ENCODE measurements at regions not wholly inside any gene's neighbourhood (a gene's known extent, or its start where the extent isn't known, plus 50 kb on each side); places are given as distances from the start of the nearest gene placed in this dataset.
"Not testable (repeated sequence)": the region's sequence is repeated elsewhere in the genome, so short reads cannot be mapped to it uniquely, and the experiment has no call there.

GRCh38 chr3:137304313-137305056 is 346.7 kb downstream of the IL20RB start:
- DNase-seq, result peak in 1 of 2 donors; percentile 0

- no peak for DNase-seq
Measured at GRCh38 chr3:137324114-137324513, 366.3 kb downstream of the IL20RB start.

DNA sequence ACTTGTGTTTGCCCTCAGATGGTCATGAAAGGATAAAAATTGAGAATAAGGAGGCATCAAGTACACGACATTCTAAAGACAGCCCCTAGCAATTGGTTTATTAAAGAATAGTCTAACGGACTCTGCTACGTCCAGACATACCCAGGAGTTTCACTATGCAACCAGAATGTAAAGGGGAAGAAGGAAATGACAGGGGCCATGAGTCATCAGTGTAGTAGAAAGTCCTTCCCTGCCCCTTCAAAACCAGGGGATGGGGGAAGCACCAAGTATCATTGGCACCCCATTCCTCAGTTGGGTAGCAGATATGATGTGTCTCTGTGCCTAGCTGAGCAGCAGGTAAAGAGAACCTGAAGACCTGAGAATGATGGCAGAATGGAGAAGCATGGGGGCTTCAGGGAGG is 367.4 kb downstream of the IL20RB start:
- DNase-seq, result no peak

- no peak for DNase-seq
Measured at GRCh38 chr3:137325934-137326333, 368.2 kb downstream of the IL20RB start.

- no peak for DNase-seq
Measured at GRCh38 chr3:137329594-137329993, 371.8 kb downstream of the IL20RB start.

GRCh38 chr3:137330246-137330645 is 372.5 kb downstream of the IL20RB start:
- no peak for DNase-seq

DNA sequence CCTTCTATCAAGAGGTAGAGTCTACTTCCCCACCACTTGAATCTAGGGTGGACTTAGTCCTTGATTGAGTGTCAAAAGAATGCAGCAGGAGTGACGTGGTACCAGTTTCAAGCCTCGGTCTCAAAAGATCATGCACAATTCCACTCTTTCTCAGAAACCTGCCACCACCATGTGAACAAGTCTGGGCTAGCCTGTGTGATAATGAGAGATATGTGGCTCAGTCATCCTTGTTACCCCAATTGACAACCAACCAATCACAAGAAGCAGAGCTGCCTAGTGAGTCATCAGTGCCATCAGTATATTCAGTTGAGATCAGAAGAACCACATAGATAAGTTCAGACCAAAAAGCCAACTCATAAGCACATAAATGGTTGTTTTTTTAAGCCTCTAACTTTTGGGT is 374.5 kb downstream of the IL20RB start:
- no peak for DNase-seq

GRCh38 chr3:137335478-137335877 is 377.7 kb downstream of the IL20RB start:
- DNase-seq, result no peak

GRCh38 chr3:137338400-137338799 is 380.6 kb downstream of the IL20RB start:
- not testable (repeated sequence) for DNase-seq

GRCh38 chr3:137343283-137343682 is 385.5 kb downstream of the IL20RB start:
- no peak for DNase-seq

DNA sequence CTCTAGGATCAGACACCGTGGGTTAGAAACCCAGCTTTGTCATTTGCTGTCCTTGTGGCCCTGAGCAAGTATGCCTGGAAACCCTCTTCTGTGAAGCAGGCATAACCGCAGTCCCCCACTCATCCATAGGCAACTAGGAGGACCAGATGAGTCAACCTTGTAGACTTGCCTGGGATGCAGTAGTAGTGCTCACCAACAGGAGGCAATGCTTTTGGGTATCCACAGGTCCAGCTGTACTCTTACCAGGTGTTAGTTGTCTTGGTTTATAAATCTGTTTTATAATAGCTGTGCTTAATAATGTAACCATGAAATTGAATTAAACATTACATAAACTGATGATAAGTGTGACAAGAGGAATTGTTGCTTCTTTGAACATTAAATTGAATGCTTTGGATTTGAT is 389.3 kb downstream of the IL20RB start:
- DNase-seq, result no peak

GRCh38 chr3:137347817-137348368 is 390.1 kb downstream of the IL20RB start:
- DNase-seq, result no peak

GRCh38 chr3:137348936-137349335 is 391.2 kb downstream of the IL20RB start:
- DNase-seq, result no peak

- no peak for DNase-seq
Measured at GRCh38 chr3:137349557-137350348, 392.0 kb downstream of the IL20RB start.

DNA sequence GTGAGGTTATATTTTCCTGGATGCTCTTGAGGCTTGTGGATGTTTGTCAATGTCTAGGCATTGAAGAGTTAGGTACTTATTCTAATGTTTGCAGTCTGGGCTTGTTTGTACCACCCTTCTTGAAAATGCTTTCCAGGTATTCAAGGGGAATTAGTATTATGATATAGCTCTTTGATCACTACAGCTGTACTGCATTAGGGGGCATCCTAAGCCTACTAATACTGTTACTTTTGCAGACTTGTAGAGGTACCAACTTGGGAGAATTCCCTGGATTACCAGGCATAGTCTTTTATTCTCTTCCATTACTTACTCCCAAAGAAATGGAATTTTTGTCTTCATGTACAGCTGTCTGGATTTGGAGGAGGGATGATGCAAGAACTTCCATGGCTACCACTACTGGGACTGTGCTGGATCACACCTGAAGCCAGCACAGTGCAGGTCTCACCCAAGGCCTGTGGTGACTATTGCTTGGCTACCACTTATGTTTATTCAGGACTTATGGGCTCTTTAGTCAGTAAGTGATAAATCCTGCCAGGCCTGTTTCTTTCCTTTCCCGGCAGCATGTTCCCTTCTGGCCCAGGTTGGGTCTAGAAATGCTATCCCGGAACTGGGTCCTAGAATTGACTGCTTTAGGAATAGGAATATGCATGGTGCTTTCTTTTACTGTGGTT is 402.9 kb downstream of the IL20RB start:
- no peak for DNase-seq

- DNase-seq, result no peak
Measured at GRCh38 chr3:137382005-137382594, 382.0 kb upstream of the SOX14 start.

DNA sequence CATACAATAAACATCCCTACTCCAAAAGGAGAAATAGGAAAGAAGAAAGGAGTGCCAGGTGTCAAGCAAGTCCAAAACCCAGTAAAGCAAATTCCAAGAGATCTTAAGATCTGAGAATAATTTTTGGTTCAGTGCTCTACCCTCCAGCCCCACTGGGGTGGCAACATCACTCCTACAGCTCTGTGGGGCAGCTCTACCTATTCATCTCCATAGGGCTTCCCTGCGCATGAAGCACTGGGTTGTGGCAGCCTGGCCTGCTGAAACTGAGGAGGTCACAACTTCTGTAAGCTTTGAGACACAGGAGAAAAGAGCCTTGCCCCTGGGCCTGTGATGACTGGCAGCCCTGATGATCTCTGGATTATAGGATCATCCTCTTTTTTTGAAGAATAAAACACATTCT is 378.2 kb upstream of the SOX14 start:
- DNase-seq, result no peak

- no peak for DNase-seq
Measured at GRCh38 chr3:137409584-137409983, 354.5 kb upstream of the SOX14 start.

GRCh38 chr3:137410028-137410427 is 354.1 kb upstream of the SOX14 start:
- no peak for DNase-seq

- no peak for DNase-seq
Measured at GRCh38 chr3:137420198-137420995, 343.7 kb upstream of the SOX14 start.

DNA sequence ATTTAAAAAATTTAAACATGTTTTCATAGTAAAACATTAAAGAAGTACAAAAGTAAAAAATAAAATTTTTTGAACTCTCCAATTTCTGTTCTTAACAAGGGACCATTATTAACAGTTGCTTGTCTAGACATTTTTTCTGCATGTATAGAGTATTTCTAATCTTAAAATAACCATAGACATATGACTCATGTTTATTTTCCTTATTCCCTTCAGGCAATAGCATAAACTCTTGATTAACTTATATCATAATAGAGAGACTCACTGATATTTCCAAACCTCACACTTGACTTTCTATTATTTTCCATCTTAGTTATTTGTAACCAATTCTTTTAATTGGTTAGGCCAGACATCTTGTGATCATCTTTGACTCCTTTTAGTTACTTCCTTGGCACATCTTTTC is 325.6 kb upstream of the SOX14 start:
- no peak for DNase-seq

- no peak for DNase-seq
Measured at GRCh38 chr3:137460944-137461343, 303.2 kb upstream of the SOX14 start.
